GM19239 (cell line): ENCODE measurements at regions not wholly inside any gene's neighbourhood (a gene's known extent, or its start where the extent isn't known, plus 50 kb on each side); places are given as distances from the start of the nearest gene placed in this dataset.

ENCODE experiments used
- DNase-seq: peaks from one replicate; pipeline ENCODE4 v3.0.0; 2011; ENCODE audit warnings: low spot score; ENCODE audit not compliant: insufficient read length
- FAIRE-seq: peaks from 2 replicates; lab custom pipeline; 2011; peaks lifted over from hg19 to GRCh38; lab: Jason Lieb, UNC

DNA sequence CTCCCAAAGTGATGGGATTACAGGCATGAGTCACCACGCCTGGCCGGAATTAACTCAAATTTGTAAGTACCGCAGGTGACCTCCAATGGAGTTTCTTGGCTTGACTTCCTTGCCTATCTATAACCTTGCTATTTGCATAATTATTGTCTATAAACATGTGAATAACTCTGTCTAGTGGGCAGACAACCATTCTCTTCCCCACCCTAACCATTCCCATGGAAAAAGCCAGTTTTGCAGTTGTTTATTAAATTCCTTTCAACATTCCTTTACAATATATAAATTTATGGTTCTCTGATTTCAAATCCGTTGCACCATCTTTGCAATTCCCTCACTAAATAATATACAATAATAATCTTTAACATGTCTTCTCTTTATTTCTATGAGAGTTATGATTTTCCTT lies 61.0 kb upstream of the ZDHHC17 start:
- FAIRE-seq (no peak), DNase-seq (no peak)

DNA sequence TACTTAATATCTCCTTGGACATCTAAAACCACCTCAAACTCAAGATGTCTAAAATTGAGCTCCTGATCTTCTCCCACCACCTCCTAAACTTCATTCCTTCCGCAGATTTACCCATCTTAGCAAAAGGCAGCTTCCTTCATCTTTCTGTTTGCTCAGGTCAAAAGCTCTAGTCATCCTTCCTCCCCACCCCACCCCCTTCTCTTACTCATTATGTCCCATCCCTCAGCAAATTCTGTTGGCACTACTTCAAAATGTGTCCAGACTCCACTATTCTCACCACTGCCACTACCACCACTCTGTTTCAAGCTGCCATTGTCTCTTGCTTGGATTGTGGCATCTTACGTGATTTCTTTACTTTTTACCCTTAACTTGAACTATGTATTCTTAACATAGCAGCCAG lies 59.2 kb upstream of the ZDHHC17 start:
- DNase-seq (no peak), FAIRE-seq (no peak)

DNA sequence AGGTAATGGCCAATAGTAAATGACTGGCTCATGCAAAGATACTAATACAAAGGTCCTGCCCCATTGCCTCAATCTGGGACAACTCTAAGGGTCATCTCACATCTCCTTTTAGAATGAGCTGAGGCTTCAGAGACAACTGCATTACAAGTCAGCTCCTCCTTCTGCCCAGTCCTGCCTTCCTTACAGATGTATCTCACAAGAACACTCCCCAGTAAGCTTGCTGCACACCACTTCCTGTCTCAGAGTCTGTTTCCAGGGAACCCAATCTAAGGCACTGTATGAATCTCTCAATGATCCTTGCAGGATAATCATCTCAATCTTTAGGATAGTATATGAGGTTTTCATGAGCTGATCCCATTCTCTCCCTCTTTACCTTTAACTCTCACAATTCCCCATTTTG lies 57.8 kb upstream of the ZDHHC17 start:
- no peak for FAIRE-seq
- DNase-seq, result no peak

DNA sequence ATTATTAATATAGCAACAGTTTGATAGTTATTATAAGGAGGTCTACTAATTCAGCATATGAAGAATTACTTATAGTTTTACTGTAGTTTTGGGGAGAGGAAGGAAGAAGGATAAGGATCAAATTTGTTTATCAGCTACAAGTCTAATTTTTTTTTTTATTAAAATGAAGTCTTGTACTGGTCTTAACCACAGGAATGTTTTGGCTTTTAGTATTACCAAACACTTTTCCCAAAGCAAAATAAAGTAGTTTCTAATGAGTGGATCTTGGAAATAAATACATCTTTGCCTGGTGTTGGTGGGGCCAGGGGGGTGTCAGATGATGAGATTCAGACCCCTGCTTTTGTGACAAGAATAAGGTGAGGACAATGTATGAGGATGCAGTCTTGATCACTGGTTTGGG lies 57.2 kb upstream of the ZDHHC17 start:
- no peak for FAIRE-seq

DNA sequence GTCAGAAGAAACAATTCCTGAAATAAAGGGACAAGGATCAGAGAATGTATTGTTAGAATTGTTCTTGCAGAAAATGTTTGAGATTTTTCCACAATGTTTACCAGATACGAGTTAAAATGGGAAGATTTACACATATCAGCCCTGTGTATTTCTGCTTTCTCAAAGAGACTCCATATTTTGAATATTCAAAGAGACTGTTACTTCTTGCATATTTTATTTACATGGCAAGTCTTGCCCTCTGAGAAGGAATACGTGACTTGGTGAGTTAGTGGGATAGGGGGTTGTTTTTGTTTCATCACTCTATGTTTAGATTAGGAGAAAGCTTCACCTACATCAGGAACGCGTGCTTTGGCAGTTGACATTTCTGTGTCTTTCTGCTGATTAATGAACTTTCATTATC lies 56.1 kb upstream of the ZDHHC17 start:
- FAIRE-seq (no peak), DNase-seq (no peak)

More for the DNA sequence above, 57.2 kb upstream of the ZDHHC17 start:
- DNase-seq, result no peak

DNA sequence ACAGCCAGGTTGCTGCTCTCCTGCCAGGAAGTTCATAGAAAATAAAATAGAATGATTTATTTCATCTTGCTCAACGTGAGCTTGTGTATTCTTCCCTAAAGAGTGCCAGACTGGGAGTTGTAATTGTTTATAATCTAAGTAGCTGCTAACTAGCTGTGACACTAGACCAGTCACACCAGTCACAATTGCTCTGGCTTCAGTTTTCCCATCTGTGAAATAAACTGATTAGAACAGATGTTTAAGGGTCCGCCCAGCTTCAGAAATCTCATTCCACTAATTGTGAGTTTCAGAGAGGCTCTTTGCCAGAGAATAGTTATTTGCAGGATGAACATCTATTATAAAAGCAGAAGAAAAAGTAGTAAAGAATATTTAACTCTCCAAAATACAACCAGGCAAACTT lies 55.6 kb upstream of the ZDHHC17 start:
- FAIRE-seq (no peak), DNase-seq (no peak)

DNA sequence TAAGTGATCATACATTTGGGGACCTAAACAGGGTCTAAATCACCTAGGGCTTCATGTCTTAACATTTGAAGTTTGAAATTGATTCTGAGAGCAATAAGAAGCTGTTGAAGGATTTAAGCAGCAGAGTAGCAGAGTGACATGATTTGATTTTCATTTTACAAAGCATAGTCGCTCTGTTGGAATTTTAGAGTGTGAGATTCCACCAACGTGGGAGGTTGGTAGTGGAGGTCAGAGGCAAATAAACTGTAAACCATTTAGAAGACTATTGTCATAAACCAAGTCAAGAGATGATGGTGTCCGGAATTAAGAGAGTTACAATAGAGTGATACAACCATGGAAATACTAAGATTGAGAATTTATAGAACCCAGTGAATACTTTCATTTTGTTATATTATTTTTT lies 52.7 kb upstream of the ZDHHC17 start:
- no peak for DNase-seq
- FAIRE-seq, result no peak

DNA sequence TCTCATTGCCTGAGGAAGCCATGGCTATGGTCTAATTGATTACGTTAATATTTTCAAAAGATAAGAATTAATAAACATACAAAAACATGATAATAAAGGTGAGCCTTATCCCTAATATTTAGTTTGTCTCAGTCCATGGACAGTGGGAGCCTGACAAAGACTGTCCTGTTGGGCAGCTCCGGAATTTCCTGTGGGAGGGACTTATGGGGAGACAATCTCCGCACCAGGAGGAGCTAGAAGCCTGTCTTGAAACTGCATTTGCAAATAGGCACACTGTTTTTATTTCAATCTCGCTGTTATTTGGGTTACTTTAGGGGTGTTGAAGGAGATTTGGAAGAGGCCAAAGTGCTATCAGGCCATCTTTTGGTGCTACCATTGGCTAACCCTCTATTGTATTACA lies 50.8 kb upstream of the ZDHHC17 start:
- FAIRE-seq, result no peak
- DNase-seq, result no peak

DNA sequence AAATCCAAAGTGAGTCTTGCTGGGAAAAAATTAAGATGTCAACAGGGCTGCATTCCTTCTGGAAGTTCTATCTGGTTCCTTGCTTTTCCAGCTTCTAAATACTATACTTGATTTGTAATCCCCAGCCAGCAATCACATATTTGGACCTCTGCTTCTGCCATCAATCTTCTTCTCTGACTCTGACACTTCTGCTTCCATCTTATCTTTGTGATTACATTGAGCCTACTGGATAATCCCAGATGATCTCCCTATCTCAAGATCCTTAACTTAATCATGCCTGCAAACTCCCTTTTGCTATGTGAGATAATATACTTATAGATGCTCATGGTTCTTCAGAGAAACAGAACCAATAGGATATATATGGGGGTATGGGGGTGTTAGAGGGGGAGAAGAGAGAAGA lies 49.9 kb upstream of the ZDHHC17 start:
- no peak for FAIRE-seq
- no peak for DNase-seq
